ENCODE measurements at regions not wholly inside any gene's neighbourhood (a gene's known extent, or its start where the extent isn't known, plus 50 kb on each side); places are given as distances from the start of the nearest gene placed in this dataset.
A peak's percentile ranks its signal among the peaks of the same experiment; 100 is the strongest.

GRCh38 chr20:60750909-60751308 is 501.2 kb upstream of the CDH4 start:
- no peak for TF ChIP-seq CTCF (IDR thresholded peaks at IDR 0.05; ENCODE audit: control extremely low read depth, extremely low read depth)
- H3K9me3 ChIP-seq (ENCODE audit: control insufficient read depth in 4 of 4, insufficient read depth in 3 of 4, low read length in 3 of 4): peaks cover 0 to 2% (median 0%) of the 10 kb centered on the region in 4 donors
- H3K4me3 ChIP-seq: no peak overlapping the region
- WGBS, 2 donors: 84 to 90% methylated on average over 10 of the region's 10 CpGs
- H3K27me3 ChIP-seq (ENCODE audit: control insufficient read depth in 3 of 3, insufficient read depth in 3 of 3, low read length in 2 of 3): no peaks in the 10 kb centered on the region
- ATAC-seq (ENCODE audit: insufficient read depth, low FRiP score): no peak
- H3K36me3 ChIP-seq (ENCODE audit: control insufficient read depth in 4 of 4, insufficient read depth in 4 of 4, low read length in 4 of 4): no peaks in the 10 kb centered on the region
- no peak overlapping the region for H3K9ac ChIP-seq (ENCODE audit: insufficient read depth in 1 of 2, low read length in 2 of 2)
- DNase-seq: no peak
- H3K4me1 ChIP-seq (ENCODE audit: control insufficient read depth in 5 of 5, insufficient read depth in 5 of 5, low read length in 5 of 5): peaks cover 0 to 8% (median 0%) of the 10 kb centered on the region in 5 donors
- no peak overlapping the region for H3K27ac ChIP-seq (ENCODE audit: low read depth in 1 of 2, low read length in 1 of 2)

- Histone ChIP-seq H3K9me3 (ENCODE audit: control insufficient read depth in 4 of 4, insufficient read depth in 3 of 4, low read length in 3 of 4) (no peaks in the 10 kb centered on the region), H3K36me3 (ENCODE audit: control insufficient read depth in 4 of 4, insufficient read depth in 4 of 4, low read length in 4 of 4) (no peaks in the 10 kb centered on the region), H3K4me3 (no peak overlapping the region), H3K27ac (ENCODE audit: low read depth in 1 of 2, low read length in 1 of 2) (no peak overlapping the region), H3K9ac (ENCODE audit: insufficient read depth in 1 of 2, low read length in 2 of 2) (no peak overlapping the region), H3K27me3 (ENCODE audit: control insufficient read depth in 3 of 3, insufficient read depth in 3 of 3, low read length in 2 of 3) (no peaks in the 10 kb centered on the region), H3K4me1 (ENCODE audit: control insufficient read depth in 5 of 5, insufficient read depth in 5 of 5, low read length in 5 of 5) (peaks cover 0 to 8% (median 0%) of the 10 kb centered on the region in 5 donors)
- ATAC-seq (ENCODE audit: insufficient read depth, low FRiP score) (no peak), DNase-seq (peak in 1 of 3 donors; percentile 17)
- TF ChIP-seq CTCF (IDR thresholded peaks at IDR 0.05; ENCODE audit: control extremely low read depth, extremely low read depth): no peak
- WGBS, 2 donors: 80 to 83% methylated on average over 7 of the region's 7 CpGs
Measured at GRCh38 chr20:60751826-60752225, 500.2 kb upstream of the CDH4 start.

GRCh38 chr20:60752741-60753420 is 499.2 kb upstream of the CDH4 start:
- ATAC-seq (ENCODE audit: insufficient read depth, low FRiP score) (no peak), DNase-seq (peak in 1 of 3 donors; percentile 47)
- Histone ChIP-seq H3K9ac (ENCODE audit: insufficient read depth in 1 of 2, low read length in 2 of 2) (no peak overlapping the region), H3K27me3 (ENCODE audit: control insufficient read depth in 3 of 3, insufficient read depth in 3 of 3, low read length in 2 of 3) (no peaks in the 10 kb centered on the region), H3K36me3 (ENCODE audit: control insufficient read depth in 4 of 4, insufficient read depth in 4 of 4, low read length in 4 of 4) (no peaks in the 10 kb centered on the region), H3K4me3 (no peak overlapping the region), H3K4me1 (ENCODE audit: control insufficient read depth in 5 of 5, insufficient read depth in 5 of 5, low read length in 5 of 5) (peaks cover 0 to 8% (median 0%) of the 10 kb centered on the region in 5 donors), H3K27ac (ENCODE audit: low read depth in 1 of 2, low read length in 1 of 2) (no peak overlapping the region), H3K9me3 (ENCODE audit: control insufficient read depth in 4 of 4, insufficient read depth in 3 of 4, low read length in 3 of 4) (no peaks in the 10 kb centered on the region)
- 71 to 75% methylated on average over 17 of the region's 17 CpGs for WGBS, 2 donors
- TF ChIP-seq CTCF (IDR thresholded peaks at IDR 0.05; ENCODE audit: control extremely low read depth, extremely low read depth): no peak

GRCh38 chr20:60754856-60755255 is 497.2 kb upstream of the CDH4 start:
- 74 to 82% methylated on average over 4 of the region's 4 CpGs for WGBS, 2 donors
- no peak for ATAC-seq (ENCODE audit: insufficient read depth, low FRiP score)

More at GRCh38 chr20:60754856-60755255, 497.2 kb upstream of the CDH4 start:
- no peak for TF ChIP-seq CTCF (IDR thresholded peaks at IDR 0.05; ENCODE audit: control extremely low read depth, extremely low read depth)
- no peak overlapping the region for H3K4me3 ChIP-seq
- H3K36me3 ChIP-seq (ENCODE audit: control insufficient read depth in 4 of 4, insufficient read depth in 4 of 4, low read length in 4 of 4): no peaks in the 10 kb centered on the region
- no peaks in the 10 kb centered on the region for H3K9me3 ChIP-seq (ENCODE audit: control insufficient read depth in 4 of 4, insufficient read depth in 3 of 4, low read length in 3 of 4)
- no peak overlapping the region for H3K27ac ChIP-seq (ENCODE audit: low read depth in 1 of 2, low read length in 1 of 2)
- peaks cover 0 to 8% (median 0%) of the 10 kb centered on the region in 5 donors for H3K4me1 ChIP-seq (ENCODE audit: control insufficient read depth in 5 of 5, insufficient read depth in 5 of 5, low read length in 5 of 5)
- DNase-seq: peak; percentile 65 to 86 (median 78)
- no peak overlapping the region for H3K9ac ChIP-seq (ENCODE audit: insufficient read depth in 1 of 2, low read length in 2 of 2)
- H3K27me3 ChIP-seq (ENCODE audit: control insufficient read depth in 3 of 3, insufficient read depth in 3 of 3, low read length in 2 of 3): no peaks in the 10 kb centered on the region

Measured in lung (tissue), 11 donors.